Adipocyte (in vitro differentiated cells): ENCODE measurements at regions not wholly inside any gene's neighbourhood (a gene's known extent, or its start where the extent isn't known, plus 50 kb on each side); places are given as distances from the start of the nearest gene placed in this dataset.

ENCODE experiments used
- DNase-seq: peaks from one replicate; pipeline ENCODE4 v3.0.0-alpha.2; 2015; ENCODE audit warnings: low read depth
- H3K27me3 ChIP-seq: replicated peaks from 2 replicates; pipeline ENCODE4 v1.7.0; 2013; ENCODE audit warnings: mild to moderate bottlenecking, low read length, moderate library complexity; ENCODE audit not compliant: control insufficient read depth, insufficient read depth
- H3K36me3 ChIP-seq: 2 replicates; pipeline ENCODE4 v1.7.0; 2013; ENCODE audit warnings: low read length, mild to moderate bottlenecking, moderate library complexity; ENCODE audit not compliant: control insufficient read depth, insufficient read depth, severe bottlenecking
- H3K4me1 ChIP-seq: 2 replicates; pipeline ENCODE4 v1.7.0; 2013; ENCODE audit warnings: mild to moderate bottlenecking, low read length, moderate library complexity; ENCODE audit not compliant: control insufficient read depth, insufficient read depth
- H3K4me3 ChIP-seq: 2 replicates; pipeline ENCODE4 v1.7.0; 2013; ENCODE audit warnings: mild to moderate bottlenecking, low read length, moderate library complexity
- H3K9ac ChIP-seq: 2 replicates; pipeline ENCODE4 v1.7.0; 2013; ENCODE audit warnings: mild to moderate bottlenecking, low read length, moderate library complexity
- H3K9me3 ChIP-seq: 2 replicates; pipeline ENCODE4 v1.7.0; 2013; ENCODE audit warnings: mild to moderate bottlenecking, low read length, moderate library complexity; ENCODE audit not compliant: control insufficient read depth

GRCh38 chr5:26034813-26035212 lies 1003.6 kb downstream of the CDH9 start:
- no peaks in the 10 kb centered on the region for H3K4me1 ChIP-seq
- H3K4me3 ChIP-seq: no peak overlapping the region
- H3K36me3 ChIP-seq: no peaks in the 10 kb centered on the region
- no peak for DNase-seq
- no peak overlapping the region for H3K9ac ChIP-seq
- no peaks in the 10 kb centered on the region for H3K27me3 ChIP-seq
- H3K9me3 ChIP-seq: no peaks in the 10 kb centered on the region

DNA sequence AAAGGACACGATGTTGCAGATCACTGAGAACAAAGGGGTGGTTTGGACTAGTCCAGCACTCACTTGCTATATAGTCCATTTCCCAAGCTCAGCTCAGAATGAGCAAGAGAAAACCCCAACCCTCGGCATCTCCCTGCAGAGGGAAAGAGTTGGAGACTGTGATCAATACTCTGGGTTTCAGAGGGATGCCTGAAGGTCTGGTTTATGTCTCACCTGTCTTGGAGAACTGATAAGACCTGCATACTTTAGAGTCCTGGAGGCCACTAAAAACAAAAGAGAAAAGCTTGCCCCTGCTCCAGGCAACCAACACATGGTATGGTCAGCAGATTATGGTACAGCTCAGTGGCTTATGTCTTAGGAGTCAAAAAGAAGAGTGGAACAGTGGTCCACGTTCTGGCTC lies 1006.9 kb downstream of the CDH9 start:
- no peak overlapping the region for H3K9ac ChIP-seq
- H3K4me3 ChIP-seq: no peak overlapping the region
- no peak for DNase-seq
- no peaks in the 10 kb centered on the region for H3K9me3 ChIP-seq
- H3K27me3 ChIP-seq: no peaks in the 10 kb centered on the region
- H3K4me1 ChIP-seq: no peaks in the 10 kb centered on the region
- no peaks in the 10 kb centered on the region for H3K36me3 ChIP-seq

DNA sequence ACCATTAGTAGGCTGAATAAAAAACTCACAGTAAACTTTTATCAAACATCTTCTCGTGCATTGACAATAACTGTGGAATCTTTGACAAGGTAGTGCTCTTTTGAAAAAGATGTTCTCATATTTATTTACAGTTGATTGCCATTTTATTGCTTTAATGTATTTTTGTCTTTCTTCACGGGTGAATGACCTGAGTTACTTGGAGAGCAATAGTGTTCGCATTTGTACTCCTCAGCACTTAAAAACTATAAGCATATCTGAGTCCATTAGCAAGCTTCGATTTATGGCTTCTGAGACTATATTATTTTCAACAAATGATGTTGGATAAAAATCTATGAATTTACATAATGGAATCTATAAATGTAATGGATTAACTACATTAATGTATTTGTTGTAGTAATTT lies 1012.3 kb downstream of the CDH9 start:
- no peaks in the 10 kb centered on the region for H3K4me1 ChIP-seq
- no peak overlapping the region for H3K4me3 ChIP-seq
- no peaks in the 10 kb centered on the region for H3K27me3 ChIP-seq
- H3K36me3 ChIP-seq: no peaks in the 10 kb centered on the region
- DNase-seq: no peak
- H3K9ac ChIP-seq: no peak overlapping the region
- no peaks in the 10 kb centered on the region for H3K9me3 ChIP-seq

- H3K9ac ChIP-seq: no peak overlapping the region
- H3K36me3 ChIP-seq: no peaks in the 10 kb centered on the region
- H3K4me3 ChIP-seq: no peak overlapping the region
- H3K4me1 ChIP-seq: no peaks in the 10 kb centered on the region
- no peaks in the 10 kb centered on the region for H3K27me3 ChIP-seq
- H3K9me3 ChIP-seq: no peaks in the 10 kb centered on the region
- no peak for DNase-seq
Observed at GRCh38 chr5:26024774-26025173, 1013.6 kb downstream of the CDH9 start.

GRCh38 chr5:26023361-26023760 lies 1015.0 kb downstream of the CDH9 start:
- no peaks in the 10 kb centered on the region for H3K36me3 ChIP-seq
- no peak overlapping the region for H3K4me3 ChIP-seq
- H3K27me3 ChIP-seq: no peaks in the 10 kb centered on the region
- H3K9me3 ChIP-seq: no peaks in the 10 kb centered on the region
- no peaks in the 10 kb centered on the region for H3K4me1 ChIP-seq
- no peak for DNase-seq
- no peak overlapping the region for H3K9ac ChIP-seq

DNA sequence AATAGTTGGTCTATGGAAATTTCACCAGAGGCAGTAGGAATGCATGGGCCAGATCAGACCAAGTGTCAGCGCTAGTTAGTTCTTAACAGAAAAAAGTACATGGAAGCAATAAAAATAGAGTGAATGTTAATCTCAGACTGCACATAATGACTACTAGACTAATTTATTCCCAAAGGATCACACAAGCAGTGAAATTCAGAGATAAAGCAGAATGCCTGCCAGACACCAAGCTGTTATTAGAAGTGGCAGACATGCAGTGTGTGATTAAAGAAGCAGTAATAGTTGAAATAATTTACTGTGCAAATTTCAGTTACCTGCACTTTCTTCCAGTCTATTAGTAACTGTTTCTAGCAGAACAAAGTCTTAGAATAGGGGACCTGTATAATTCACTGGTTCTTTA lies 1024.2 kb downstream of the CDH9 start:
- Histone ChIP-seq H3K36me3 (no peaks in the 10 kb centered on the region), H3K4me3 (no peak overlapping the region), H3K27me3 (no peaks in the 10 kb centered on the region), H3K9me3 (no peaks in the 10 kb centered on the region), H3K4me1 (no peaks in the 10 kb centered on the region), H3K9ac (no peak overlapping the region)
- no peak for DNase-seq

- H3K9ac ChIP-seq: no peak overlapping the region
- H3K4me3 ChIP-seq: no peak overlapping the region
- no peaks in the 10 kb centered on the region for H3K4me1 ChIP-seq
- no peaks in the 10 kb centered on the region for H3K9me3 ChIP-seq
- H3K36me3 ChIP-seq: no peaks in the 10 kb centered on the region
- no peak for DNase-seq
- no peaks in the 10 kb centered on the region for H3K27me3 ChIP-seq
Observed at GRCh38 chr5:26012078-26012477, 1026.3 kb downstream of the CDH9 start.

GRCh38 chr5:26009742-26010141 lies 1028.6 kb downstream of the CDH9 start:
- no peak for DNase-seq
- Histone ChIP-seq H3K9ac (no peak overlapping the region), H3K9me3 (no peaks in the 10 kb centered on the region), H3K36me3 (no peaks in the 10 kb centered on the region), H3K4me3 (no peak overlapping the region), H3K4me1 (no peaks in the 10 kb centered on the region), H3K27me3 (no peaks in the 10 kb centered on the region)

DNA sequence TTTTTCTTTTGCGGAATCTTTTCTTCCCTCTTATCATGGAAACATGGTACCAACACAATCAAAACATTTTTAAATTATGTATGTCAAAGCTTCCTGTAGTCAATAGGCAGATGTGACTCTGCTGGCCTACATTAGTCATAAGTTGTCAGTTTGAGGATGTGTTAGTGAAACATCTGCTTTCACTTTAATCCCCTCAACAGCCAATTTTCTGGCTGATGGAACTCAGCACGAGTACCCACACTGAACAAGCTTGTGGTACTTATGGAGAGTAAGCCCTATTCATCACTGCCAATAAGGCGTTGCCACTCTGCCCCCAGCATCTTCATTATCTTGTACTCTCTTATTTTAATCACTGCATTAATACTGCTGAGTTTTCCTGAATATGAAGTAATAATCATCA lies 1034.4 kb downstream of the CDH9 start:
- Histone ChIP-seq H3K9ac (no peak overlapping the region), H3K4me1 (no peaks in the 10 kb centered on the region), H3K9me3 (no peaks in the 10 kb centered on the region), H3K36me3 (no peaks in the 10 kb centered on the region), H3K4me3 (no peak overlapping the region), H3K27me3 (no peaks in the 10 kb centered on the region)
- no peak for DNase-seq

- Histone ChIP-seq H3K9me3 (no peaks in the 10 kb centered on the region), H3K9ac (no peak overlapping the region), H3K36me3 (no peaks in the 10 kb centered on the region), H3K4me3 (no peak overlapping the region), H3K27me3 (no peaks in the 10 kb centered on the region), H3K4me1 (no peaks in the 10 kb centered on the region)
- no peak for DNase-seq
Observed at GRCh38 chr5:25995209-25995608, 1043.2 kb downstream of the CDH9 start.

DNA sequence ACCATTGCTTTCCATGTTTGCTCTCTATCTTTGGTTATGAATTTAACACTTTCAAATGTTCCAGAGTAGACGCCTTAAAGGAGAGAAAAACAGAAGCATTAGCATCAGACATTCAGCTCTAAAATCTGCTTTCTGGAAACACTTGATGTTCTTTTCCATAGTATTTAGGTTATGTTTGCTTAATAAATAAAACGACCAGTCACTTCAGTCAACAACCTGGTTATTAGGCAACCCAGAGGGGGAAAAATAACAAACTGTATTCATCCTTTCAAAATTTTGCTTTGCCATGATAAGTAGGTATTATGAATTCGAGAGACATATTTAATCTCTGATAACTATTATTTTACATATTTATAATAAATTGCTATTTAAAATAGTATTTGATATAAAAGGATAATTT lies 1044.7 kb downstream of the CDH9 start:
- no peak overlapping the region for H3K9ac ChIP-seq
- no peaks in the 10 kb centered on the region for H3K36me3 ChIP-seq
- no peaks in the 10 kb centered on the region for H3K9me3 ChIP-seq
- no peaks in the 10 kb centered on the region for H3K27me3 ChIP-seq
- no peaks in the 10 kb centered on the region for H3K4me1 ChIP-seq
- H3K4me3 ChIP-seq: no peak overlapping the region
- DNase-seq: no peak

- Histone ChIP-seq H3K9ac (no peak overlapping the region), H3K27me3 (no peaks in the 10 kb centered on the region), H3K9me3 (no peaks in the 10 kb centered on the region), H3K36me3 (no peaks in the 10 kb centered on the region), H3K4me3 (no peak overlapping the region), H3K4me1 (no peaks in the 10 kb centered on the region)
- DNase-seq: no peak
Observed at GRCh38 chr5:25991639-25992038, 1046.7 kb downstream of the CDH9 start.
